Activated CD4-positive, alpha-beta T cell treated with anti-CD3 and anti-CD28 coated beads, Interleukin-2, amount 50 U/mL, for 16 hours (primary cell): ENCODE measurements at regions not wholly inside any gene's neighbourhood (a gene's known extent, or its start where the extent isn't known, plus 50 kb on each side); places are given as distances from the start of the nearest gene placed in this dataset.
"Not testable (repeated sequence)": the region's sequence is repeated elsewhere in the genome, so short reads cannot be mapped to it uniquely, and the experiment has no call there.

Experiments
- DNase-seq: peaks from one replicate; pipeline ENCODE4 v3.0.0-alpha.2; 2020

DNA sequence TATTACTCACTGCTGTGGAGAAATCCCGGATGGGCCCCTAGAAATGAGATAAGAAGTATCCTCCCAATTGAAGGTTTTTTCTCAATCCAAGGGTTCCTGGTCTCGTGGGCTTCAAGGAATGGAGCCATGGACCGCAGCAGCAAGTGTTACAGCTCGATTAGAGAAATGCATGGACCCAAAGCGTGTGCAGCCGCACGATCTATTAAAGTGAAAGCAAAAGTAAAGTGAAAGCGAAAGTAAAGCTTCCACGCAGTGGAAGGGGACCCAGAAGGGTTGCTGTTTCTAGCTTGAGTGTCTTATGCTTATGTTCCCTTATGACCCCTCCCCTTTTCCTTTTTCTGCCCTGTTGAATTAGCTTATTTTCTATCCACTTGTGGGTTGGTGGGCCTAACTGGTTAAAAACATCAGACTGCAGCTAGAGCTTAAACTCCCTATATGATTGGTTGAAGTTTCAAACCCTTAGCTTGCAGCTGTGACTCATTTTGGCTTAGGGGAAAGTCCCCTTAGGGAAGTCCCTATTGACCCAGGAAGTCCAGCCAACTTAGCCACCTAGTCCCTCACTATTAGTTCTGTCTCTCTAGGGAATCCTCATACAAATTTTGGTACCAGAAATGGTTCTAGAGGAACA, 1111.8 kb downstream of the TAF11L14 start:
- peak; percentile 85 for DNase-seq

DNA sequence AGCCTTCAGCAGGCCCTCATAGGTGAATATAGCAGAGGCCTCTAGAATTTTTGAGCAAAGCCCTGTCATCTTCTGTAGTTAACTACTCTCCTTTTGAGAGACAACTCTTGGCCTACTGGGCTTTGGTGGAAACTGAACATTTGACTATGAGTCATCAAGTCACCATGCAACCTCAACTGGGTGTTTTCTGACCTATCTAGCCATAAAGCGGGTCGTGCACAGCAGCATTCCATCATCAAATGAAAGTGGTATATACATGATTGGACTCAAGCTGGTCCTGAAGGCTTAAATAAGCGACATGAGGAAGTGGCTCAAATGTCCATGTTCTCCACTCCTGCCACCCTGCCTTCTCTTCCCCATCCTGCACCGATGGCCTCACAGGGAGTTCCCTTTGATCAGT, 1115.5 kb downstream of the TAF11L14 start:
- peak; percentile 74 for DNase-seq

DNA sequence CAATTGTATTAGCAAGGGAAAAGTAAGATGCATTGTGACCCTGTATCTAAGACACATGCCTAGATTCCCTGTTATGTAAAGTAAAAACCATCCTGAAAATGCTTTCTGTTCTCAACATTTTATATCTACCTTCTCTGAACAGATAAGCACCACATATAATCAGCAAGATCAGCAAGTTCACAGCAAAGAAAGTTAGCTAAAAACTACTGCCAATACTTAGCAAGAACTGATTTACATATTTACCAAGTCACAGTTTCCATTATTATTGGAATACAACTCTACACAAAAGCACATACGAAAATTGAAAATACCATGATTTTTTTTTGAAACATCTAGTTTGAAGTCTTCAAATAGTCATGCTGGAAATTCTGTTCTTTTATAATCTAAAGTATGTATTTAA, 1118.1 kb downstream of the TAF11L14 start:
- DNase-seq, result no peak

DNA sequence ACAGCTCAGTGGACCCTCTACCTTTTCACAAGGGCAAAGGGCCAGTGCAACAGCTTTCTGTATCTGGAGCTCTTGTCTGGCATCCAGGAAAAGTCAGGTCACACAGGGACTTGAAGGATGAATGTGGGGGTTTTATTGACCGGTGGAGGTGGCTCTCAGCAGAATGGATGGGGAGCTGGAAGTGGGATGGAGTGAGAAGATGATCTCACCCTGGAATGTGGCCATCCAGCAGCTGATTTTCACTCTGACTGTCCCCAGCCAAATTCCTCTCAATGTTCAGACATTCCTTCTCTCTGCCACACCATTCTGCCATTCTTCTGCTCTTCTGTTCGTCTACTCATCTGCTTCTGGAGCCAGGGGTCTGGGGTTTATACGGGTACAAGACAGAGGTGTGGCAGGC, 1119.9 kb downstream of the TAF11L14 start:
- DNase-seq, result no peak

DNA sequence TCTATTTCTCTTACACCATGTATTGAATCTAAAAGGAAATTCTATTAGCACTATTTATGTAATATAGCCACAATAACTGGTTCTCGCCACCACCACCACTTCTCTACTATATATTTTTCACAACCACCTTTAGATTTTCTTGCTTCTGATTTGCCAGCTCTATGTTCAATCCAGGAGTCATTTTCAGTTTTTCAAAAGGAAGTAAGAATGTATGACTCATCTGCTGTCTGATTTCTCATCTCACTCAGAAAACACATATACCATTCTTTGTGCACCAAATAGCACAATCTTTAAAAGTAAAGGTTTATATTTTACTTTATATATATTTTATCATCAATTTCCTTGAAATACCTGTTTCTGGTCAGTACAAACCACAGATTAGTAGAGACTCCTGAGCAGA, 1127.5 kb downstream of the TAF11L14 start:
- peak; percentile 44 for DNase-seq

DNA sequence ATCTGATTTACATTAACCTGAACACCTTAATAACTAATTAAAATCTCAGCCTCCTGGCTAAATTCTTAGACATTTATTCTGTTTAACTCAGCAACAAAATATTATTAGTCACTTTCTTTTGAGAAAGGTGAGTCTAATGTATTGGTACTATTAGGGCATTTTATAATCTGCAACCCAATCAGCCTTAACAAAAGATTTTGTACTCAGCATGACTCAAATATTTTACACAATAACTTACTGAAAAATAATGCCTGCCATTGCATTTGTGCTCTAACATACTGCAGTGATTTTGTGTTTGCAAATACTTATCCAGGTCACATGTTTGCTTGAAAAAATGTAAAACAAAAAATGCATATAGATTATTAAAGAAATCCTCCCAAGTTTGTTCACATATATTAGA, 1129.9 kb downstream of the TAF11L14 start:
- no peak for DNase-seq

DNA sequence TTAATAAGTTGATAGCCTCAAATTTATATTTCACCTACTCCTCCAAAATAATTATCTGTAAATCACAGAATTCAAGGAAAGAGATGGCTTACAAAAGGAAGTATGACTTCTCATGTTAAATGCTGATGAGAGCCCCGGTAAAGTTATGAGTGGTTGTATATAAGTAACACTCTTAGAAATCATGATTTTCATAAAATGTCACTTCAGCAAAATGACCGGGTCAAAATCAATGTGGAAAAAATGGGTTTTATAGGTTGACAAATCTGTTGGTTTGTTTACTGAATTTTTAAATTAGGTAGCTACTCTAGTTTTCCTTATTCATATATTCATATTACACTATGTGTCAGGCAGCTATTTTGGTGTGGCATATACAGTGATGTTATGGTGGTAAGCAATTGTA, 1131.0 kb downstream of the TAF11L14 start:
- no peak for DNase-seq

DNA sequence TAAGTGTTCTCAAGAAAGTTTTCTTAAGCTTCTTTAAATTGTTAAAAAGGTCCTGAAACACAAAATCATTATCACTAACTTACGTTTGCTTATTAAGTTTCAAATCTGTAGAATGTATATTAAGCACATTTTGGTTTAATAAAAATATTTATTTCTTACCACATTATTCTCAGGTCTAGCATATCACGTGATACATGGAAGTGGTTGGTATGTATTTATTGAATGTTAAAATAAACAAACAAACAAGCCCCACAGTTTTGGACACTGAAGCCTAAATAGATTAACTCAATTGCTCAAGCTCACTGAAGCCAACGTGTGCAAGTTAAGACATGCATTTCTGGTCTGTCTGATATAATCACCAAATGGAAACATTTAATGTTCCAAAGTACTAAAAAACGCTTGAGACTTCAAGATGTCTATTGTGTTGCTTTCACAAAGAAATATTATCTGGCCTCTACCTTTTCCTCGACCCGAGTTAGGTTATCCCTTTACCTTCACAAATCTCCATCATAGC, 1136.9 kb downstream of the TAF11L14 start:
- no peak for DNase-seq

DNA sequence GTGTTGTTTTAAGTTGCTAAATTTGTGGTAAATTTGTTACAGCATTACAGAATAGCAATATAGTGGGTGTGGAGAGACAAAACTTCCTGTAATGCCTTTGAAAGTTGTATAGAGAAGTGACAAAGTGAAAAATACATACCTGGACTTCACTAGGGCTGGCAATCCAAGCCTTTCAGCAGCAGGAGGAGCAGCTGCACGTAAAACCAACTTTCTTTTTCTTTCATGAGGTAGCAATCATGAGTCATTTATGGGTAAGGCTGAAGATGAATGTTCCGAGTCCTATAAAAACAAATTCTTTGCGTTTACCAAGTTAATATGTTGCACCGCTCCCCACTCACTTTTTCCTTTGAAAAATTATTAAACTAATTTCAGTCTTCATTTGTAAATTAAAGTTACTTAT, 1138.2 kb downstream of the TAF11L14 start:
- DNase-seq, result peak; percentile 14

DNA sequence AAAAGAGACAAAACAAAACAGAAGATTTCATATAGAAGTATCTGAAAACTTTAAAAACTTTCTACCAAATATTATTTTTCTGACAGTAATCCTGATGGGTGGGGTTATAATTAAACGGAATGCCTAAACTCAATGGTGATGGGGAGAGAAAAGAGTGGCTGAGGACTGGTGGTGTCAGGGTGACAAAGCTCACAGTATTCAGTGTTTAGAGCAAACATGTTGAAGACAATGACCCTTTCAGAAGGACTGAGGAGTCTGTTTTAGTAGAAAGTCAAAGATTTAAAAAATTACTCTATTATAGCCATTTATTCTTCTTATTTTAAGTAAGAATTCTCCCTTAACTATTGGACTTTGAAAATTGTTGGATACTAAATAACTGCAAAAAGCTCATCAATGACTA, 1144.0 kb downstream of the TAF11L14 start:
- DNase-seq, result no peak

DNA sequence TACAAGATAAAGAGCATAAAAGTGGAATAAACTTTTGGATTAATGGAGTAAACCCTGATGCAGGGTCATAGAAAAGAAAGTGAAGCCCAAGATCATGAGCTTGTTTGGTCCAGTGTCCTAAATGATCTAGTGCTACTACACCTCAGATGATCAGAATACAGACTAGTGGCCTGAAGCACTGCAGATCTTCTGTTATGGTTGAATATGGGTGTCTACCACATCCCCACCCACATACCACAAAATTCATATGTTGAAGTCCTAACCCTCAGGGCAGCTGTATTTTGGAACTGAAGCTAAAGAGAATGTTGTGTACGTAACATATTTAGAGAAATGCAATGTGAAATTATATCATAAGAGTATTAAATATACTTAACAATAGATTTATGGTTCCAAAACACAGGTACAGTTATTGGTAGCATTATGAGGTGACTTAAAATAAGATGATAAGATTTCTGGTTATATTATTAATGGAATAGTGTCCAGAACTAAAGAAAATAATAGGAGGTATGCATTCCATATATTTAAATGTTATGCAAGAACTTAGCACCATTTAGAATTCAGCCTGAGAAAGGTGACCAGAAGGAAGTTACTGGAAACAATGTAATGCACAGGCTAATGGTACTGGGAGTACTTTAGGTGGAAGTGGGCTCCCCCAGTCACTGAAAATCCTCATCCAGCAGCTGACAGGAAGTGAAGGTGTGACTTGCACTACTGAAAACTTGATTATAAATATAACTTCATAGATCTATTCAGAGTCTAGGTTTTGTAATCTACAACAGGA, 1155.1 kb downstream of the TAF11L14 start:
- DNase-seq, result no peak

DNA sequence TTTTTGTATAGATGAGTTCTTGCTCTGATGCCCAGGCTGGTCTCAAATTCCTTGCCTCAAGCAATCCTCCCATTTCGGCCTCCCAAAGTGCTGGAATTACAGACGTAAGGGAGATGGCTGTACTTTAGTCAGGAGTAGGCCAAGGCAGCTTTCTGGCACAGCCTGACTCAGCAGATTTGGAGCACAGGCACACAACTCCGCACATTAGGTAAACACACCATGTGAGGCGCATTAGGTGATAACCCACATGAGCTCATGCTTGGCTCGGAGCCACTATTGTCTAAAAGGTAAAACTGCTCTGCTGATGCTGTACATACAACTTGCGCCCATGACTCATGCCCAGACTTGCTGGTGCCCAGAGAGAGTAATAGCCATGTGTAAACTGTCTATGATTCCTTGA, 1157.9 kb downstream of the TAF11L14 start:
- DNase-seq, result no peak

DNA sequence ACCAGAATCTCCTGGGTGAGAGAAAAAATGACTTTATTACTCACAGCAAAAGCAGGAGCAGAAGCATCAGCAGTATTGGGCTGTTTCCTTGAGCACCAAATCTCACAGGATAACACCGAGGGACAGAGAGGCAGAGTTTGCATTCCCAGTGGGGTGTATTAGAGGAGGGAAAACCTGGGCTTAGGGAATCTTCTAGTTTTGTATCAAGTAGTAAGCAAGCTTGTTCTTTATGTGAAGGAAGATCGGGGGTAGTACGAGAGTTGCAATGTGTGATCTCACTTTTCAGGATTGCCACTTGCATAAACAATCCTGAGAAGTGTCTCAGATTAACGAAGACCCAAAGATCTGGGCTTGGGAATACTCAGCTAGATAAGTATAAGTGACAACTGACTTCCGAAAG, 1163.0 kb downstream of the TAF11L14 start:
- DNase-seq, result no peak

DNA sequence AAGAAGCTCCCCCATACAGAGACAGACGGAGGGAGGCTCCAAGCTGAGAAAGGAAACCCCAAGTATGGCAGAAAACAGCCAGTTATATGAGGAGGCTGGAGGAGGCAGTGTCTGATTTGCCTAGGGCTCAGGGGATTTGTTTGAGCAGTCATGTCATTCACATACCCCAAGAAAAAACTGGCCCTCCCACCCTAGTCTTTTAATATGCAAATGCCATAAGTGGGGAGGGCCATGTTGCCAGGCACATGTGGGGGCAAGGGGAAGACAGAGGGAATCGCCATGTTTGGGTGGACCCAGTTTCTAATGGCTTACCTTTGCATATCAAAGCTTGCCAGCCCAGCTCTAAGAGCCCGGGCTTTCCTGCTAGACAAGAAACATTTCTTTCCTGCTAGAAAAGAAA, 1163.8 kb downstream of the TAF11L14 start:
- DNase-seq, result no peak

DNA sequence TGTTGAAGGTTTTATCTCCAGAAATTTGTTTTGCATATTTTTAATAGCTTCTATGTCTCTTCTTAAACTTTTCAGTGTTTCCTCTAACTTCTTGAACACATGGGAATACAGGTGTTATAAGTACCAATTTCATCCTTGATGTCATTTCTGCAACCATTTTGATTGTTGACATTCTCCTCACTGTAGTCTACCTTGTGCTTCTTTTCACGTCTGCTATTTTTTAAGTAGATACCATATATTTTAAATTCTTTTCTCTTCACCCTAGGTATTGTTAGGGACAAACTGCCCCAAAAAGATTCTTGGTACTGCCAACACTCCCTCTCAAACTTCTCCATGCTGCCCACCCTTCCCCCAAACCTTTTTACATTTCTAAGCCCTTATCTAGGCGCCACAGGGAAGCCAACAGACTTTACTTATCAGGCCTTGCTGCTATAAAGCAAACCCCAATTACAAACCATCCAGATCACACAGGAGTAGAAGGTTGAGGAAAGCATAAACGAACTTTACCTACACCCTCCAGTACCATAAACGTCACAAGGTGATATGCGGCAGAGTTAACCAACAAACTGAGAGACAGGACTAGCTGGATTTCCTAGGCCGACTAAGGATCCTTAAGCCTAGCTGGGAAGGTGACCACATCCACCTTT, 1165.3 kb downstream of the TAF11L14 start:
- DNase-seq, result no peak

DNA sequence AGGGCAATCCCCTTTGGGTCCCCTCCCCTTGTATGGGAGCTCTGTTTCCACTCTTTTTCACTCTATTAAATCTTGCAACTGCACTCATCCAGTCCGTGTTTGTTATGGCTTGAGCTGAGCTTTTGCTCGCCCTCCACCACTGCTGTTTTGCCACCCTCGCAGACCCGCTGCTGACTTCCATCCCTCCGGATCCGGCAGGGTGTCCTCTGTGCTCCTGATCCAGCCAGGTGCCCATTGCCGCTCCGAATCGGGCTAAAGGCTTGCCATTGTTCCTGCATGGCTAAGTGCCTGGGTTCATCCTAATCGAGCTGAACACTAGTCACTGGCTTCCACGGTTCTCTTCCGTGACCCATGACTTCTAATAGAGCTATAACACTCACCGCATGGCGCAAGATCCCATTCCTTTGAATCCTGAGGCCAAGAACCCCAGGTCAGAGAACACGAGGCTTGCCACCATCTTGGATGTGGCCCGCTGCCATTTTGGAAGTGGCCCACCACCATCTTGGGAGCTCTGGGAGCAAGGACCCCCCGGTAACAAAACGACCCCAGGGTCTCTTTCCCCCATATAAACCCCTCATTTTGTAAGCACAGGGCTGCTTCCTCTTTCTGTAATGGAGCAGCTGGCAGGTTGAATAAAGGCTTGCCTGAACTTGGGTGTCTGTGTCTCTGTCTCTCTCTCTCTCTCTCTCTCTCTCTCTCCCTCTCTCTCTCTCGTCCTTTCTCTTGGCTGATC, 1166.2 kb downstream of the TAF11L14 start:
- DNase-seq, result no peak

DNA sequence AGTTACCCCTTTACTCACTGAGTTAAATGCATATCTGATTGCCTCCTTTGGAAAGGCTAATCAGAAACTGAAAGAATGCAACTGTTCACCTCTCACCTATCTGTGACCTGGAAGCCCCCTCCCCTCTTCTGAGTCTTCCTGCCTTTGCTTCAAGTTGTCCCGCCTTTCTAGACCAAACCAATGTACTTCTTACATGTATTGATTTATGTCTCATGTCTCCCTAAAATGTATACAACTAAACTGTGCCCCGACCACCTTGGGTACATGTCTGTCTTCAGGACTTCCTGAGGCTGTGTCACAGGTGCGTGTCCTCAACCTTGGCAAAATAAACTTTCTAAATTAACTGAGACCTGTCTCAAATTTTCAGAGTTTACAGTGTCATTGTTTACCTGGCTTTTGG, 1167.2 kb downstream of the TAF11L14 start:
- not testable (repeated sequence) for DNase-seq

DNA sequence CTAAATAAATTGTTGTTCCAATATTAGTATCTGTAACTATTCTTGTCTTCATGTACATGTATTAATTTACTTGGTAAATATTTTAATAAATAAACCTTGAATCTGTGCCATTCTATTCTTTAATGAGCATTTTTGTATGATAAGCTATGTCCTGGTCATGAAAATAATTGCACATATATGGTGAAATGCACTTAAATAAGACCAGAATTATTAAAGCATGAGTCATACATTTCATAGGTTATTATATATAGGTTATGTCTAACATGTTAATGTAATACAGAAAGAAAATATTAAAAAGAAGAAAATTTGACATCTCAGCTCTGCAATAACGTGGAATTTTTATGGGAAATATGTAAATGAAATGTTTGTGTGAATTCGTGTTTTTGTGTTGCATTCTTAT, 1168.1 kb downstream of the TAF11L14 start:
- DNase-seq, result no peak

DNA sequence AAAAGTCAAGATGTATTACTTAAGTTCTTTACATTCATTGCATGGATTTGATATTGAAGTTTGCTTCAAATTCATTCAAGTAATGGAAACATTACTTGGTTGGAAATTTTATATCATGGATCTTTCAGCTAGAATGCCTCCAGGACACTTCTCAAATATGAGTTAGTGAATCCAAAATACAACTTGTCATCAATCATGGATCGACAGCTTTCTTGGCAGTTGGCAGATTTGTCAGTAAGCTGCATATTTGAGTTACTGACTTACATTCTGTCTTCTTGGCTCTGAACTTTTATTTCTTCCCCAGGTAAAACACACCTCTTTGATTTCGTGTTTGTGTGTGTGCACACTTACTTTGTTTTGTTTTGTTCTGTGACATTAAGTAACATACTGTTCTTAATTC, 1171.1 kb downstream of the TAF11L14 start:
- no peak for DNase-seq

DNA sequence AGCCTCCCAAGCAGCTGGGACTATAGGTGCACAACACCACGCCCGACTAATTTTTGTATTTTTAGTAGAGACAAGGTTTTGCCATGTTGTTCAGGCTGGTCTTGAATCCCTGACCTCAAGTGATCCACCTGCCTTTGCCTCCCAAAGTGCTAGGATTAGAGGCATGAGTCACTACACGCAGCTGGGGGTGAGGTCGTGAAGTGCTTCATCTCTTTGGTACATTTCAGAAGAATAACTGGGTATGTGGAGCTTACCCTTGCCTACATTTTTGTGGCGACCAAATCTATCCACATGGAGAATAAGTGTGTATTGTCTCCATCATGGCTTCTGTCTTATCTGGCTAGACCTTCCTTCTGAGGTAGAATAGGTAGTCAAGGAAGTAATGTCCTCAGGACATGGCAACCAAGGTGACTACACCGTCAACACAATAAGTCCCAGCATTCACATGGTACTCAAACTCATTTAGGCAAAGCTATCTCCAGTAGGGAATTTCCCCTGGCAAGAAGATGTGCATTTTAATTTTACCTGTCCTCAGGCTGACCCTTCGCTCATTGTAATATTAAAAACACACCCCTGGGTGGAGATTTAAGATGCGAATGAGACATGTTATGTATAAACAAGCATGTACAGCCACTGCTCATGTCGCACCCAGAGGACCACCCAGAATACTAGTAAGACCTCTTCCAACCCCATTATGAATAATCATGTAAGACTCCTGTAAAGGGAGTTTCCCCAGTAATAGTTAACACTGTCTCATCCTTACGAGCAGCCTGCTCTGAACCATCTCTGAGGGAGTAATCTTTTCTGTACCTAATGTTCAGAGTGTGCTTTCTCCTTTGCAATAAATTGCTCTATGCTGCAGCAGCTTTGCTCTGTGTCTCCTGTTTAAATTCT, 1173.2 kb downstream of the TAF11L14 start:
- no peak for DNase-seq

DNA sequence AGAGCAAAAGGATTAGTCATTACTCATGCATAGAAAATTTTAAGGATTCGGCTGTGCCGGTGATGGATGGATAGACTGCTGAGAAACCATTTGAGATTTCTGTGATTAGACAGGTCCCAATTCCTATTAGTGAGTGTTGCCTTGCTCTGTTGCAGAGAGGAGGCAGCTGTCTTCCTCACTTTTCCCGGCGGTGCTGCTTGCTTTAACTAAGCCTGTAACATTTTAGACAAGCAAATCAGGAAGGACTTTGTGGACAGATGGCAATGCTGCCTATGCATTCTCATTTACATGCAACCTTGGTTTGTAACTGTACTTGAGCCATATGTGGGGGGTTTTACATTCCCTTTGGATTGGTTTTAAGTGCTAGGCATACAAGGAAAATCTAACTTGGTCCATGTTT, 1176.3 kb downstream of the CDH18 start:
- DNase-seq, result no peak

DNA sequence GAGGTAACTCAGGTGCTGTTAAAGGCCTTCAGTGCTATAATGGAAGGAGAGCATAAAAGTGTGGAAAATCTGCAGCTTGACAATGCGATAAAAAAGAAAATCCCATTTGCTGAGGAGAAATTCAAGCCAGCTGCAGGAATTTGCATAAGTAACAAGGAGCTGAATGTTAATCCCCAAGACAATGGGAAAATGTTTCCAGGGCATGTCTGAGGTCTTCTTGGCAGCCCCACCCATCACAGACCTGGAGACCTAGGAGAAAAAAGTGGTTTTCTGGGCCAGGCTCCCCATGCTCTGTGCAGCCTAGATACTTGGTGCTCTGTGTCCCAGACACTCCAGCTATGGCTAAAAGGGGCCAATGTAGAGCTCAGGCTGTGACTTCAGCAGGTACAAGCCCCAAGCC, 1159.6 kb downstream of the CDH18 start:
- no peak for DNase-seq
